ENCODE measurements at regions not wholly inside any gene's neighbourhood (a gene's known extent, or its start where the extent isn't known, plus 50 kb on each side); places are given as distances from the start of the nearest gene placed in this dataset.

DNA sequence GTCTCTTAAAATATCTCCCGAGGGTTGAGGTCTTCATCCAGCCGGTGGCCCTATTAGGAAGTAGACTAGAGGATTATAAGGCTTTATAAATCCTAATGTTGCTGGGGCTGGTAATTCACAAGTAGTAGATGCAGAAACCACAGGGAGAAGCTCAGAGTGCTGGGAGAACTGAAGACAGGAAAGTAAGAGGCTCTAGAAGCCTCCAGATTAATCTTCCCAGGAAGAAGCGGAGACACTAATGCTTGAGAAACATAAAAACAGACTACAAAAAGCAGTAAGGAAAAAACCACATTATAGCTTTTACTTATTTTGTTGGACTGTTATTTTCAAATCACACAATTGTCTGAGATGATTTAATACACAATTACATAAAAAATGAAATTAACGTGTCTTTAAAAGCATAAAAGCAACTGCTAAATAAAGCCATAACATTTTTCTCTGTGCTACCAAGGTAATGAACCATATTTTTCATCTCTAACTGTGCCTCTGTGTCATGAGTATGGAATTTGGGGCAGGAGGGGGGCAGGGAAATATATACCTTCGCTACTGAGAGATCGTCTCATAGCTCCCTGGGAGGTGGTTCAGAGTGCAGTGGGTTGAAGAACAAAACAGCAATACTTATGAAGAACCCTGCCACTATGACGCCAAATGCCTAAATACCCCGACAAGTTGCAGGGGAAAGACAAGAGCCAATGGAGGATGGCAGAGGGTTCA, 806.2 kb upstream of the WWC1 start:
- no peak for DNase-seq (ENCODE audit: low spot score)

DNA sequence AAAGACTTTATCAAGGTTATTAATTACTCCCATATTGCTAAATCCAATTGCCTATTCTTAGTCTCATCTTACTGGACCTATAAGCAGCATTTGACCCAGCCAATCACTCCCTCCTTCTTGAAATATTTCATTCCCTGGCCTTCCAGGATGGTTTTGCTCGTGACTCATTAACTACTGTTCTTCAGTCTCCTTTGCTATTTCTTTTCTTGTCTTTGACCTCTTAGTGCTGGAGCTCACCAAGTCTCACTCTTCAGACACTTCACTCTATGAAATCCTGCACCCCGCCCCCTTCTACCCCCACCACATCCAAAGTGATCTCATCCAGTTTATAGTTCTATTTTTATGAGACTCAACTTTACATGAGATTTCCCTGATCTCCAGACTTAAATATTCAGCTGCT, 803.1 kb upstream of the WWC1 start:
- no peak for DNase-seq (ENCODE audit: low spot score)

DNA sequence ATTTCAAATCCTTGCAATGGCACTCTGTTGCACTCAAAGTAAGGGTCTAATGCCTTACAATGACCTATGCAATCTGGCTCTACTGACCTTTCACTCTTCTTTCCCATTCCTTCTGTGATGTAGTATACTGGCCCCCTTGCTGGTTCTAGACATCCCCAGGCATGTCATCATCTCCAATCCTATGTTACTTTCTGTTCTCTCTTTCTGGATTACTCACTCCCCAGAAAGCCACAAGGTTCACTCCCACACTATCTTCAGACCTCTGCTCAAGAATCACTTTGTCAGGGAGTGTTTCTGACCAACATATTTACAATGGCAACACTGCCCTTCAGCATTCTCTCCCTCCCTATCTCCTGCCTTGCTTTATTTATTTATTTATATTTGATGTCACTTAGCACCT, 802.2 kb upstream of the WWC1 start:
- no peak for DNase-seq (ENCODE audit: low spot score)

DNA sequence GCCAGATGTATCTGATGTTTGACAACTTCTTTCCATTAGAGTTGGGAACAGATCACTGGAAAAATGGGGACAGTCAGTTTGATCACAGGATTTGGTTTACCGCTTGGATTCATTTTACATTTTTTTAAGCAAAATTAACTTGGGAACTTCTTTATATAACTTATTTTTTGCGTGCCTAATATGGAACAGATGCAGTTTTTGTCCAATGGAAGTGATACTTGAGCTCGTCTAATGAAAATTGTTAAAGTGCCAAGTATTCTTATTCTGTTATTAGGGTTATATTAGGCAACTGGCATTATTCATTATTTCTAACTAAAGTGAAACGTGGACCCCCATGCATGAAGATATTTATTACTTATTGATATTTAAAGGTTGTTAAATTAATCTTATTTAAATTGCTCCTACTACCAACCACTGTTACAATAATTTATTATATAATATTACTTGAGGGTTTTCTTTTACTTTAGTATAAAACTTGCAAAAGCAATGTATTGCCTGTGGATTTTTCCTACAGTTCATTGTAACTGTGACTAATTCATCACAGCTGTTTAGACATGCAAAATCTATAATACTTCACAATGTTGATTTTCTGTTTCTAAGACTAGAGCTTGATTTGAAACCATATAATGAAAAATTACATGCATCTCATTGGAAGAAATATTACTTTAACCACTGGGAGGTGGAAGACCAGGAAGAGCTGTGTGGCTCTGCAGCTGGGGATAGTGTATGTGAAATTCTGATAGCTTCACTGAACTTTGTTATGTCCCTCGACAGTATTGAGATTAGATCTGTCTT, 787.3 kb upstream of the WWC1 start:
- DNase-seq (ENCODE audit: low spot score), result no peak

DNA sequence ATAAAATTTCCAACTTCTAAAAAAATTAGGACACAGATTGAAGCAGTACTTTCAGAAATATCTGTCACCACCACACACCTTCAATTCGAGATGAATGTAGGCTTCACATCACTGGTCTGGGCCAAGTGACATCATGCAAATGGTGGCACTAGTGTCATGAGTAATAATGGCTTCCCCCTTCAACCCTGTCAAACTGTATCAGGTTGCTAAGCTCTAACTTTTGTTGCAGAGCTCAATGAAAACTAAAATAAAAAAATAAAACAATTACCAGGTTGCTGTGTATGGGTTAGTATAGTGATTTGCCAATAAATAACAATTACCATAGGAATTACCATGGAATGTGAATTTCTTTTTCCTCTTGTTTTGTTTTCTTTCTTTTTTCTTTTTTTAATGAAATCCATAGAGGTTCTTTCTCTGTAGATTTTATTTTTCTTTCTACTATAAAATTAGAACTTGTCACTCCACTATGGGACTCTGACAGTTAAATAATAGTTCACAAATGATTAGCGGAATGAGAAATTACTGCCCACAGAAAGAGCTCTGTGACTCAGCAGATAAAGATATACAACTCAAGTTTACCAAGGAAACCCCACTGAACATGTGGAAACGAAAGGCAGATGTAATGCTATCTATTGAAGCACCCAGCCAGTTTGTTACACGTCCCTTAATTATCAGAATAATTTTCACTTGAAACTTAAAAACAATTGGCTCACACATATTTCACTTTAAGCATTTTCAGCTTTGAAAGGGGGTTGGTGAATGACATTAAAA, 783.8 kb upstream of the WWC1 start:
- no peak for DNase-seq (ENCODE audit: low spot score)

DNA sequence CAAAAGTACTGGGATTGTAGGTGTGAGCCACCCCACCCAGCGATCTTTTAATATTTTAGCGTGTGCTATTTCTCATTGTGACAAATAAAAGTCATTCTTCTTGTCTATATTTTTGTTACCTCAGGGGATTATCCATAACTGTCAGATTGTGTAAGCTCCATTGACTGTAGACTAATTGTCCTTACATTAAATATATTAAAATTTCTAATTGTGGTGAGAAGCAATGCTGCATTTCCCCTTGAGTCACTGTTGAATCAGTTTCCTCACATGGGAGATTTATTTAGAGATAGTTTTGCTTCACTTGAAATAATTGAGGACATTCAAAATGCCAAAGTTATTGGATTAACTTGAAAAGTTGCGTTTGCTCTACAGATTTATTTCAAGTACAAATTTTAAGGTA, 782.4 kb upstream of the WWC1 start:
- no peak for DNase-seq (ENCODE audit: low spot score)

DNA sequence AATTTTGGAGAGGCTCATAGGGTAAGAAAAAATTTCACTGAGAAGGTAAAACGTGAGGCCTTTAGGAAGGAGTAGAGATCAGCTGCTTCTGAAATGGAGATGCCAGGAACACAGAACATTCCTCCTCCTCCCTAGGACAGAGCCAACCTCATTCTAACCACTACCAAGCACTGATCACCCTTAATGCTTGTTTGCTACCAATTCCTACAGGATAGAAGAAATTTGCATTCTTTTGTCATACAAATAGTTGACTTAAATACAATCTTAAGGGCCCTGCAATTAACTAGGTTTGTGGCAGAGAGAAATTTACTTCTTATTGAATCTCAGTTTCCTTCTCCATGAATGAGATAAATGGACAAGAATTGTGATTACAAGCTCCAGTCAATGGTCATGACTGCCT, 780.2 kb upstream of the WWC1 start:
- DNase-seq (ENCODE audit: low spot score), result no peak

DNA sequence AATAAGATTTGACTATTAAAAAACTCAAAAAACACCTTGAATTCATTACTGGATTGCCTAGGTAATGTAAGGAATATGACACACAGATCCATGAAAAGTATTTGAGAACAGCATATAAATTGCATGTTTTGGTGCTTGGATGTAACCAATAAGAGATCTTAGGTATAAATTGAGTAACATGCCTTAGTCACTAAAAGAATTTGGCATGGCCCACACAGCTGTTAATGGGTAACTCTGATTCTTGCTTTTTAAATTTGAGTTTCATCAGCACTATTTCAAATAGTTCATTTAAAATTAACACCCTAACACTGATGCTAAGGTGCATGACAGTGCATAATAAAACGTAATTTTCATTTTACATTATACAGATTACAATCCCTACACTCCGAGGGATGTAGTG, 779.3 kb upstream of the WWC1 start:
- DNase-seq (ENCODE audit: low spot score), result no peak

DNA sequence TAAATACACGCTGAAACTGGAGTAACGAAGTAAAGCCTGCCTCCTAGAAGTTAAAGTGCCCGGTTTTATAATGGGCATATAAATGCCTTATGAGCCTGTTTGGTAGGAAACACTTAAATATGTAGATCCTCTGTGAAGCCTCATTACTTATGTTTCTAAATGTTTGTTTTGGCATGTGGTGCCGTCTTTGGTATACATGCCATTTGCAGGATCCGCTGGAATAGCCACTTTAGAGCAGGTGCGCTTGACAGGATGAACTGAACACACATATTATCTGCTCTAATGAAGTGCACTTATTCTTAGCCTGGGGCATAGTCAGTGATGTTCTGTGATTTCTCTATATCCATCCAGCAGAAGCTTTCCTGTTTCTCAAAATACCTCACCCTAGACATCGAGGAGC, 778.1 kb upstream of the WWC1 start:
- DNase-seq (ENCODE audit: low spot score), result no peak

DNA sequence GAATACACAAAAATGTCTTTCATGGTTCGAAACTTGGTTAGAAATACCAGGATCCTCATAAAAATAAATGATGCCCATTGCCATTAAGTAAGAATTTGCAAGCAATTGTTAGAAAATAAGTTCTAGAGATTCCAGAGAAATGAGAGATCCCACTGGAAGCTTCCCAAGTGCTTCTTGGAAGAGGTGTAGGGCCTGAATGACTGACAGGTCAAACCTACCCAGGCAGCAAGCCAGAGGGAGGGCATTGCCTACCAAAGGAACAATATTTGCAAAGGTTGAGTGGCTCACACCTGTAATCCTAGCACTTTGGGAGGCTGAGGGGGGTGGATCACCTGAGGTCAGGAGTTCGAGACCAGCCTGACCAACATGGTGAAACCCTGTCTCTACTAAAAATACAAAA, 777.0 kb upstream of the WWC1 start:
- no peak for DNase-seq (ENCODE audit: low spot score)

DNA sequence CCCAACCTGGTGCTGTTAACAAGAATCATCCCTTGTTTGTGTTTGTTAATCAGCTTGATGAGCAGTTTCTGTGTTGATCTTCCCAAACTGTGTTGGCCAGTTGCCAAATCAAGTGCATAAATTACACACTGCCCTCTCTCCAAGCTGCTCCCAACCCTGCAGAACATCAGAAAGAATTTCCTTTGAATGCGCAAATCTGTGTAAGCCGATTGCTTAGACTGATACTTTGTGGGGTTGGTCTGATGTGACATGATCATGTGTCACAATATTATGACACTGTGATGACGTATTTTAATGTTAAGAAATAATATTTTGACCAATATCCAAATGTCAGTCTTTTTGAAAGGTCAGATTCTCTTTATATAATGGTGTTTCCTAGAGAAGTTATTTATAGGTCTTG, 766.4 kb upstream of the WWC1 start:
- DNase-seq (ENCODE audit: low spot score), result no peak

DNA sequence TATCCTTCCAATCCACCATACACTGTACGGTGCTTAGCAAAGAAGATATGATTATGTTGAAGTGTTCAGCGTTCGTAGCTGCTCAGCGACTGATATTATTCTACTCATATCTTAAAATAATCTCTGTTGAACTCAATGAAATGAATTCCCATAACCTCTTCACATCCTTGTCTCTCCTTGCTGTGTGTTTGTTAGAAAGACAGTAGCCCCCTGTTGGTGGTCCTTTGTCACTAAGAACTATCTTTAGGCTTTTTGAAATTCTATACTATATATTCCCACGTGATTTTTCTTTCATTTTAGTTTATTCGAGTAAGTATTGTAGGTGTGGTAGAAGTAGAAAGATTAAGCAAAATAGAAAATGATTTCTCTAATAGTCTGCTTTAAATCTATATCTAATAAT, 762.8 kb upstream of the WWC1 start:
- no peak for DNase-seq (ENCODE audit: low spot score)

DNA sequence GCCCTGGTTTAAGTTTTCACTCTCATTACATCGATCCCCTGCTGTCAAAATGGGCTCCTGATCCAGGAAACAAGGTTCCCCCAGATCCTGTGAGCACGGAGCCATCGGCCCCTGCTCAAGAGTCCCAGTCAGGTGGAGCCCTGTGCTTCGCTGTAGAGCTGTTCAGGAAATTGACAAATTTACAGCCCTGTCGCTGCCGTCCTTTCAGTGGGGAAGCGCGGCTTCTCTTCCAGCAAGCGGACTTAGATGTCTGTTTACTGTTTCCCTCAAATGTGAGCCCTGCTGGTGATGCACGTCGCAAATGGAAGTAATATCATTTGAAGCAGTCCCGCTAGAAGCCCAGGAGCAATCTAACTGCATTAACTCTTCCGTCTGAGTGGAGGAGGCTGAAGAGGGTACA, 760.9 kb upstream of the WWC1 start:
- no peak for DNase-seq (ENCODE audit: low spot score)

DNA sequence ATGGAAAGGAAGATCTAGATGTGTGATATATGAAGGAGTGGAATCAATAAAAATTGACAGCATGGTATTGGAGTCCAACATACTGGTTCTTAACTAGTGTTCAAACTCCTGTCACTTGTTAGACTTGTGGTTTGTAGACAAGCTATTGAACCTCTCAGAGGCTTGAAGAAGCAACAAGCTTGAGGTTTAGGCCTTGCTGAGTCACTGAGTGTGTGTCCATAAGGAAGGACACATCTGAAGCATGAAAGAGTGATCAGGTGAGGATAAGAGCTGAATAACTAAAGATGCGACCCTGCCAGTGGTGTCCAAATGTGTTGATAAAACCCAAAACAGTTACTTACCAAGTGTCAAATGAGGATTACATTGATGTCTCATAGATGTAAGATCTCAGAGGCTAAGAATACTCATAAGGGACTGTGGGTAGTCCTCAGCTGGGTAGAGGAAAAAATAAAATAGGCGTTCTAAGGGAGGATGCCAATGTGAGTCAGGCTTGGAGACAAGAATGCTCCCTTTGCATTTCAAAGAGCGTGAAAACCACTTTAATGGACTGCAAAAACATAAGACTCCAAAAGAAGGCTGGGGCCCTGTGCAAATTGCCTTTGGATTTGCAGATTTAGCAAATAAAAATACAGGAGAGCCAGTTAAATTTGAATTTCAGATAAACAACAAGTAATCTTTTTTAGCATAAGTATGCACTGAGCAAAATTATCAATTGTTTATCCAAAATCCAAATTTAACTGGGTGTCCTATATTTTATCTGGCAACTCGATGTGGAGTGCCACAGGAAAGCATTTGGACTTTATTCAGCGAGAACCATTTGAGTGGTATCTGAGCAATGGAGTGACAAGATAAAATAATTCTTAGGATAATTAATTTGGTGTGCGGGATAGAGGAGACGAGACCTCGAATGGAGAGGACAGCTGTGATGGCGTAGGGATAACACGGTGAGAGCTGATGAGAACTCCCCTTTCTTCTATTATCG, 757.3 kb upstream of the WWC1 start:
- no peak for DNase-seq (ENCODE audit: low spot score)

DNA sequence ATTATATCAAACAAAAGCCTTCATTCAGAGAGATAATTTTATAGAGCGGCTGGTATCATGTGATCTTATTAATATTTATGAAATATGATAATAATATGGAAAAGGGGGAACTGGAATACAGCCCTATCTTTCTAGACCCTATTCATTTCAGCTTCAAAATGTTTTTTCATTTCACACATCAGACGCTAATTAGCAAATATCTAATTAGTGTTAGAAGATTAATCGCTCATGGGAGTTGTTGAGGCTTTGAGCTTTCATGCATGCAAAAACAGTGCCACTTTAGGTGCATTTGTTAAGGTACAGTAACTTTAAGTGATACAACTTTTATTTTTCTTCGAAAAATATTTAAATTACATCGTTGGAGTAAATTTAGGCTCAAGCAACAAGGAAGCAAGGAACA, 751.7 kb upstream of the WWC1 start:
- DNase-seq (ENCODE audit: low spot score), result no peak

DNA sequence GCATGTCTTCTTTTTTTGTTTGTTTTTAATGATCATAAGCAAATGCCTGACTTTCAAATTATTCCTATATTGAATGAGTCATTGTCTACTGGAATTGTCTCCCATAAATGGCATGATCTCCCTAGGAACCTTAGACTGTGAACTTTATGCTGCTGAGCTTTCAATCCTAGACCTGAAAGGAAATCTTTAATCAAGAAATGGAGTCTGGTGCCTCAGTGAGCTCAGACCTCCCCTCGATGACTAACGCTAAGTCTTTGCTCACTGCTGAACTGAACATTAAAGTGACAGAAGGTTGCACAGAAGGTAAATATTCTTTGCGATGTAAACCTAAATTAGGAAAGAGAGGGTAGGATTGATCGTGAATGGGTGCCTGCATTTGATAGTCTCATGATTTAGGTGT, 745.2 kb upstream of the WWC1 start:
- no peak for DNase-seq (ENCODE audit: low spot score)

DNA sequence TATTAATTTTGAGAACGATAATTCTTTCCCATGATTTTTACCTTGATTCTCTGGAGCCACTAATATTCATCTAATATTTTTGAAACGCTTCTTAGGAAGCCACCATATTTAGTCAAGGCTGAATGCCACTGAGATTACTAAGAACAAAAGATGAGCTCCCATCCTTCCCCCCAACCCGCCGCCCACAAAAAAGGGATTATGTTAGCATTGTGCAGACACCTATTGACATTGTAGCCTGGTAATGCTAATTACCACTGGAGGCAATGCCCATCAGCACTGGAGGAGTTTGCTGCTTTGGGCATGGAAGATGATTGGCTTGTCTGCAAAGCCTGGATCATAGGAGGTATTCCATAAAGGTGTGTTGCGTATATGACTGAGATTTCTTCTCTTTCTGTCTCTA, 739.1 kb upstream of the WWC1 start:
- no peak for DNase-seq (ENCODE audit: low spot score)

DNA sequence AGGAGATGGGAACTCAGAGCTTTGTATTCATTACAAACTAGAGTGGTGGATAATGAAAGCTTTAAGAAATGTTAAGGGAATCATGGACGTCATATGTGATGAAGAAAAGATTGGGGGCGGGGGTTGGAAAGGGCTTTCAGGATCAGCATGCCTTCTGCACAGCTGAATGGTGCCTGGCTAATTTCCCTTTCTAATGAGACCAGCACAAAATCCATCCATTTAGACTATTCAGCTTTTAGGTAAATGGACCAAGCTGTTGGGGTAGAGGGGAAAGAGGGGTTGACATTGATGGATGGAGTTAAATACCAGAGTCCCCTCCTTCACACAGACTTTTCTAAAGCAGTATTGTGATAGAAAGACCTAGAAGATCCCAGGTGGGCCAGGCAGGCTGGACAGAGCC, 737.9 kb upstream of the WWC1 start:
- DNase-seq (ENCODE audit: low spot score), result no peak

DNA sequence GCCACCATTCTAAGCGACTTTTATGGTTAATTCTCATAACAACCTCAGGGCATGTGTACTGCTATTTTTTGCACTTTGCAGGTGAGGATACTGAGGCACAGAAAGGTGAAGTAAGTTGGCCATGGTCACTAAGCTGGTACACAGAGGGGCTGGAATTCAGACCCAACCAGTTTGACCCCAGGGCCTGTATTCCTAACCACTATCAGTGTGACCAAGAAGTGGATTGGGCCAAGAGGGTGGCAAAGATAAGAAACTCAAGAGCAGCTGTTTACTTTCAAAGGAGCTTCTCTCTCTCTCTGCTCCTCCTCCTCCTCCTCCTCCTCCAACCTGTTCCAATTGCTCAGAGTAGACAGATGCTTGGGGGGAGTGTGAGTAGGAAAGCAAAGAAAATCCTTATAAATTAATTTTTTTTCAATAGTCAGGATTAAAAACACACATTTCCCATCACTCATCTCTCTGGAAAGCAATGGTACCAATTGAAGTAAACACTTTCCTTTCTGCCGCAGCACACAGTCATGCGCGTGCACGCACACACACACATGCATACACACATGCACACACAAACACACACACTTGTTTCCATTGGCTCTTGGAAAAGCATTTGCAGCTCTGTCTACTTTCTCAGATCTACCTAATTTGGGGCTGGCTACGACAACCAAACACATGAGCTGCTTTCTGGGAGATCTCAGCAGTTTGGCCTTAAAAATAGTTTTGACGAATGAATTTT, 736.7 kb upstream of the WWC1 start:
- no peak for DNase-seq (ENCODE audit: low spot score)

DNA sequence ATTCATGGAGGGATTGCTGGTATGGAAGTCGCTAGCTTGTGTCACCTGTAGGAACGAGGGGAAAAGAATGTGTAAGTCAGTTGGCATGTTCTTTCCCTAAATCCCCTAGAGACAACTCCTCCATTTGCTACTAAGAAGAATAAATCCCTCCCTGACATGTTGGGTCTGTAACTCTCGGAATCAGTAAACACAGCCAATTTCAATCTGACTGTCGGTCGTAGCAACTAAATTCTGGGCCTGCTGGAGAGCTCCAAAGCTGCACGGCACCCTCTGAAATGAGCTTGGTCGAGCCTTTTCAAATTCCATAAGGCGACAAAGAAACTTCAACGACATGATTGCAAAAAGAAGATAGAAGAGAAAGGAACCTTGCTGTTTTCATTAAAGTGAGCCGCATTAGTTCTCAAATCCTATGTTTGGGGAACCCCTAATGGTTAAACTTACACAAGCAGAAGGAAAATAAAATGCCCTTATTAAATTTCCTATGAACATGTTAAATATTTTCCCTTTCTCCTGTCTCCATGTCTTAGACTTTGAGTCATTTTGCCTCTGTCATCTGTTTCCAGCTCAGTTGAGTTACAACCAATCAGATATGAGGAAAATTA, 735.8 kb upstream of the WWC1 start:
- peak; percentile 9 for DNase-seq (ENCODE audit: low spot score)

DNA sequence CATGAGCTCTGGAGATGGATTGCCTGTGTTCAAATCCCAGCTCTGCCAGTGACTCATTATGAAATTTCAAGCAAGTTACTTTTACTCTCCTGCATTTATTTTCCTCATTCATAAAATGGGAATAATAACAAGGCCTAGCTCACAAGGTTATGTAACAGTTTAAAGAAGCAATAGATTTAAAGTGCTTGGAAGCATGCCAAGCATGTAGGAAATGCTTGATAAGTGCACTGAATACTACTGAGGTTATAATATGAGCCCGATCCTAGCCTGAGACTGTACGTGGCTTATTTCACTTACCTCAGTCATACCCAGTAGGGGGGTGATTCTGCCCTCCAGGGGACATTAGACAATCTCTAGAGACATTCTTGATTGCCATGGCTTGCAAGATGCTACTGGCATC, 734.1 kb upstream of the WWC1 start:
- DNase-seq (ENCODE audit: low spot score), result no peak

Measured in GM03348 (cell line).